ENCODE measurements at regions not wholly inside any gene's neighbourhood (a gene's known extent, or its start where the extent isn't known, plus 50 kb on each side); places are given as distances from the start of the nearest gene placed in this dataset.

GRCh38 chr9:69955536-69956355, 87.9 kb upstream of the MAMDC2 start:
- no peak overlapping the region for H3K4me3 ChIP-seq (ENCODE audit: low read depth, low read length)
- no peak for DNase-seq (ENCODE audit: low read depth)
- no peak for TF ChIP-seq CTCF (conservative IDR thresholded peaks at IDR 0.05; ENCODE audit: low read depth, low read length)

- no peak for DNase-seq (ENCODE audit: low read depth)
- no peak overlapping the region for H3K4me3 ChIP-seq (ENCODE audit: low read depth, low read length)
- TF ChIP-seq CTCF (conservative IDR thresholded peaks at IDR 0.05; ENCODE audit: low read depth, low read length) = no peak
Measured at GRCh38 chr9:69961843-69962242, 81.8 kb upstream of the MAMDC2 start.

- TF ChIP-seq CTCF (conservative IDR thresholded peaks at IDR 0.05; ENCODE audit: low read depth, low read length) = no peak
- H3K4me3 ChIP-seq (ENCODE audit: low read depth, low read length) = no peak overlapping the region
- no peak for DNase-seq (ENCODE audit: low read depth)
Measured at GRCh38 chr9:69963803-69964202, 79.8 kb upstream of the MAMDC2 start.

GRCh38 chr9:69964446-69964845, 79.2 kb upstream of the MAMDC2 start:
- DNase-seq (ENCODE audit: low read depth) = no peak
- no peak for TF ChIP-seq CTCF (conservative IDR thresholded peaks at IDR 0.05; ENCODE audit: low read depth, low read length)
- no peak overlapping the region for H3K4me3 ChIP-seq (ENCODE audit: low read depth, low read length)

GRCh38 chr9:69965416-69966145, 78.1 kb upstream of the MAMDC2 start:
- no peak for DNase-seq (ENCODE audit: low read depth)
- TF ChIP-seq CTCF (conservative IDR thresholded peaks at IDR 0.05; ENCODE audit: low read depth, low read length) = no peak
- no peak overlapping the region for H3K4me3 ChIP-seq (ENCODE audit: low read depth, low read length)

- no peak overlapping the region for H3K4me3 ChIP-seq (ENCODE audit: low read depth, low read length)
- TF ChIP-seq CTCF (conservative IDR thresholded peaks at IDR 0.05; ENCODE audit: low read depth, low read length) = no peak
- DNase-seq (ENCODE audit: low read depth) = no peak
Measured at GRCh38 chr9:69967344-69967743, 76.3 kb upstream of the MAMDC2 start.
